GM23248 (cell line): ENCODE measurements at regions not wholly inside any gene's neighbourhood (a gene's known extent, or its start where the extent isn't known, plus 50 kb on each side); places are given as distances from the start of the nearest gene placed in this dataset.

Experiments used
- EZH2 ChIP-seq: fragments of 200-600 bp; sonication (generic); IDR thresholded peaks from 2 replicates; pipeline ENCODE4 v1.6.1; 2018; ENCODE audit warnings: antibody characterized with exemption, mild to moderate bottlenecking; ENCODE audit not compliant: insufficient read depth, poor library complexity, severe bottlenecking
- EZH2phosphoT487 ChIP-seq: fragments of 200-600 bp; sonication (generic); IDR thresholded peaks from 2 replicates; pipeline ENCODE4 v1.6.1; 2018; ENCODE audit warnings: antibody characterized with exemption, moderate library complexity, mild to moderate bottlenecking, low read depth; ENCODE audit not compliant: insufficient read depth

DNA sequence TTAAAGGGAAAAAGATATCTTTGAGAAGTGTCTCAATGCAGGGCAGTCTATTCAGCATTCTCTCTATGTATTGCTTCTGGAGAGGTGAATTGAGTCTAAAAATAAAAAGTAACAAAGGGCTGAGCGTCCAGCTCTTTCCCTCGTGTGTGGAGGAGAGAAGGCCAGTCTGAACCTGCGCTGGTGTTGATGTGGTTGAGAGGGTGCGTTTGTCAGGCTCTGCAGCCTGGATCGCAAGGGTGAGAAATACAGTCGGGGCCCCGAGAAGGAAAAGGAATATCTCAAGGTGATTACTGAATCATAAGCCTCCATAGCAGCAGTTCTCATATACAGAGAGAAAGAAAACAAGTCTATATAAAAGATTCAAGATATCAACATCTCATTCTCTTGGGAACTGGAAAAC lies 494.1 kb upstream of the MDFIC2 start:
- TF ChIP-seq EZH2, result no peak
- TF ChIP-seq EZH2phosphoT487, result no peak
